ENCODE measurements at regions not wholly inside any gene's neighbourhood (a gene's known extent, or its start where the extent isn't known, plus 50 kb on each side); places are given as distances from the start of the nearest gene placed in this dataset.

DNA sequence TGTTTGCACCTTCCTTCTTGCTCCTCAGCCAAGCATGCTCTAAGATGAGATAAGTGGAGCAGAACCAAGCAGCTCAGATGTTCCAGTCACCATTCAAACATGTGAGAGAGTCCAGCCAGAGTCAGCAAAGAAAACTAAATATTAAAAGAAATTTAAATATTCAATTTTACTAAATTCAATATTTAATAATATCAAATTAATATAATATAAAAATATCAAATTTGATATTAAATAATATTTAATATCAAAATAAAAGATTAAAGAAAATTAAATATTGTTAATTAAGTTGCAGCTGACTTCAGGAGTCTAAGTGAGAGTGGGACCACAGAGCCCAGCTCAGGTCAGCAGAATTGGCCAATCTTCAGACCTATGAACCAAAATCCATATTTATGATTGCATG is 526.1 kb upstream of the FLRT2 start:
- TF ChIP-seq ZNF302 (tag by site-specific recombination; IDR thresholded peaks at IDR 0.05; ENCODE audit: low read depth) (no peak), ZNF423 (tag by site-specific recombination; IDR thresholded peaks at IDR 0.05) (no peak), ZNF558 (tag by site-specific recombination; IDR thresholded peaks at IDR 0.05) (no peak), ZNF416 (tag by site-specific recombination; IDR thresholded peaks at IDR 0.05) (no peak), ZNF335 (tag by site-specific recombination; conservative IDR thresholded peaks at IDR 0.05) (no peak), ZEB2 (tag by site-specific recombination; IDR thresholded peaks at IDR 0.05) (no peak), ZNF677 (tag by site-specific recombination; IDR thresholded peaks at IDR 0.05) (no peak)
